Dermis microvascular lymphatic vessel endothelial cell (primary cell): ENCODE measurements at regions not wholly inside any gene's neighbourhood (a gene's known extent, or its start where the extent isn't known, plus 50 kb on each side); places are given as distances from the start of the nearest gene placed in this dataset.
A peak's percentile ranks its signal among the peaks of the same experiment; 100 is the strongest.

Source experiments
- DNase-seq, 2 donors: peaks; one replicate each; pipeline versions ENCODE4 v3.0.0 to v3.0.0-alpha.2; 2010; ENCODE audit warnings: low read depth in 2 of 2

DNA sequence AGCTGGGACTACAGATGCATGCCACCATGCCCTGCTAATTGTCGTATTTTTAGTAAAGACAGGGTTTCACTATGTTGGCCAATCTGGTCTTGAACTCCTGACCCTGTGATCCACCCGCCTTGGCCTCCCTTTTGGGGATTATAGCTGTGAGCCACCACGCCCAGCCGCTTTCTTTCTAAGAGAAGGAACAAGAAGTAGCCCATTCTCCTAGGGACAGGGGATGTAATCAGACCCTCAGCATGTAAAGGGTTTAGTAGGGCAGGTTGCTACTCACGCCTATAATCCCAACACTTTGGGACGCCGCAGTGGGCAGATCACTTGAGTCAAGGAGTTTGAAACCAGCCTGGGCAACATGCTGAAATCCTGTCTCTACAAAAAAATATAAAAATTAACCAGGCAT, 189.7 kb downstream of the TOMM20 start:
- DNase-seq, result no peak

GRCh38 chr1:234938135-234938534, 190.5 kb downstream of the TOMM20 start:
- no peak for DNase-seq

GRCh38 chr1:234936612-234937389, 191.8 kb downstream of the TOMM20 start:
- no peak for DNase-seq

DNA sequence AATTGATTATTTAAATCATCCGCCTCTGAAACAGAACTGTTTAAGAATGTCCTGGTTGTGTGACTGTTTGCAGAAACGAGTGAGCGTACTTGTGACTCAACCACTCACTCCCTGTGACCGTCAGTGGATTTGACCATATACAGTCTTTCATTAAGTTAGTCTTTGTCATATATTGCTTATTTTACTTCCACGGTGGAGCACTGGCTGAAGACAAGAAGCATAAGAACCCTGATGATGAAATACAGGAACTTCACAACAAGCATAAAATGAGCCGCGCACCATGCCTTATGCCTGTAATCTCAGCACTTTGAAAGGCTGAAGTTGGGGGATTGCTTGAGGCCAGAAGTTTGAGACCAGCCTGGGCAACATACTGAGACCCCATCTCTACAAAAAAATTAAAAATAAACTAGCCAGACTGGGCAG, 194.0 kb downstream of the TOMM20 start:
- DNase-seq, result no peak

DNA sequence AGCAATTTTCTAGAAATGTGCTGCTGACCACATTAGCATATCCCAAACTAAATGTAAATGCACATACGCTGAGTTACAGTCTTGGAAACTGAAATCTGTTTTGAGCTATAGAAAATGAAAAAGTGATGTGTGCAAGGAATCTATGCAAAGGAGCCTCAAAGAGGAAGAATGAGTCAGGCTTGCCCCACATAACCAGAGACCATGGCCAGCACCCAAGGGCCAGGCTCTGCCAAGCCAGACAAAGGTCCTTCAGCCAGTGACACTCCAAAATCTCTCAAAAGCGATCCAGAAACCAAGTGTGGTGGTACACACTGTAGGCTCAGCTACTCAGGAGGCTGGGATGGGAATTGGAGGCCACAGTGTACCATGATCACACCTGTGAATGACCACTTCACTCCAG, 195.2 kb downstream of the TOMM20 start:
- DNase-seq, result peak in 1 of 2 donors; percentile 61

DNA sequence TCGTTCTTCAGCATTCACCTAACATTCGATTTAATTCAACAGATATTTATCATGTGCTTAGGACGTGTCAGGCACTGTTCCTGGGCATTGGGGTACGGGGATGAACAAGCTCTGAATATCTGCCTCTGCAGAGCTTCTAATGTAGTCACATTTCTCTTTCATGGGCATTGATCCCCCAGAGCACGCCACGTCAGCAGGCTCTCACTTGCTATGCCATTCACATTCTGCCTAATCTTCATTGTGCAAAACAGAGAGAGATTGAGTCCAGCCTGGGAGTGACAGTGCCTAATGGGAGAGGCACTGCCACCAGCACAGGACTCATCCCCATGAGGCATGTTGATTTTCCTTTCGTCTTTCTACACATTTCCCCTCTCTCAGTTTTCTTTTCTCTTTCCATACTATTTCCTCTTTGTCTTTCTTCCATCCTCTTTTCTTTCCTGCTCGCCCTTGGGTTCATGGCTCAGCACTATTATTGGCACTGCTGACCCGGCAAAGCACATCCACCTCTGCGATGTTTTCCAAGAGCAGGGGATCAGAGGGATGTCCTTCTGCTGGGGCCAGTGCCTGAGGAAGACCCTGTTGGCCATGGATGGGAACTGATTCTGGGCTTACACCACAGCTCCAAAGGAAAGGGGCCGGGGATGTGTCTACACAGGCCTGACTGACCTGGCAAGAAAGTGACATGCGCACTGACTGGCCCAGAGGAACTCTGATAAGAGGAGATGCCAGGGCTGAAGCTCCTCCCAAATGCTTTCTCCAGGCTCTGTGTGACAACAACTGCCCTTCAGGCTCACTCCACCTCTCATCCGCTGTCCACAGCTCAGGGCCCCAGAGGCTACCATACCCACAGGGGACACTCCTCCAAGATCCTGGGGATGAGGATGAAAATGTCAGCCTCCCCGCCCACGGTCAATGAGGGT, 195.9 kb downstream of the TOMM20 start:
- DNase-seq, result no peak

- DNase-seq, result no peak
Measured at GRCh38 chr1:234932106-234932505, 196.5 kb downstream of the TOMM20 start.

DNA sequence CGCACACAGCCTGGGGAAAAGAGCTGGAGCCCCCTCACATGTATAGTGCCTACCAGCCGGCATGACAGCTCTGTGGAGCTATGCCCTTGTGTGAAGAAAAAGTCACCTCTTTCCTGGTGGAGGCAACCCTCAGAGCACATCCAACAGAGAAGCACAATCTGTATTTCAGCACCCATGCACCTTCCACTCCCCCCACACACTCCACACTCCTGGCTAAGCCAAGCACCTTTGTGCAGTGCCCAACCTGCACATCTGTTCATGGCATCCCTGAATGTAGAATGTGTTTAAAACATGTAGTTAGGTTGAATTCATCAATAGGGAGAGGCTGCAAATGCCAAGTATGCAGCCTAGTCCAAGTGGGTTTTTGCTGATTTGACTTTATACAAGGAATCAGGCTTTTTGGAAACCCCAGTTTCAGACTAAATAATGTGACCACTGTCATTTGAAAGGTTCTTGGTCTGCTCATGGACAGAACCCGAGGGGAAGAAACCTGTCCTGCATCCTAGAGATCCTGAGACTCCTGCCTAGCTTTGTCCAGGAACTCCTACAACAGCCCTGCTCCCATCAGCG, 197.1 kb downstream of the TOMM20 start:
- DNase-seq, result no peak

GRCh38 chr1:234929369-234929768, 199.3 kb downstream of the TOMM20 start:
- no peak for DNase-seq

GRCh38 chr1:234928642-234929041, 200.0 kb downstream of the TOMM20 start:
- DNase-seq, result no peak

GRCh38 chr1:234927971-234928640, 200.5 kb downstream of the TOMM20 start:
- DNase-seq, result no peak

DNA sequence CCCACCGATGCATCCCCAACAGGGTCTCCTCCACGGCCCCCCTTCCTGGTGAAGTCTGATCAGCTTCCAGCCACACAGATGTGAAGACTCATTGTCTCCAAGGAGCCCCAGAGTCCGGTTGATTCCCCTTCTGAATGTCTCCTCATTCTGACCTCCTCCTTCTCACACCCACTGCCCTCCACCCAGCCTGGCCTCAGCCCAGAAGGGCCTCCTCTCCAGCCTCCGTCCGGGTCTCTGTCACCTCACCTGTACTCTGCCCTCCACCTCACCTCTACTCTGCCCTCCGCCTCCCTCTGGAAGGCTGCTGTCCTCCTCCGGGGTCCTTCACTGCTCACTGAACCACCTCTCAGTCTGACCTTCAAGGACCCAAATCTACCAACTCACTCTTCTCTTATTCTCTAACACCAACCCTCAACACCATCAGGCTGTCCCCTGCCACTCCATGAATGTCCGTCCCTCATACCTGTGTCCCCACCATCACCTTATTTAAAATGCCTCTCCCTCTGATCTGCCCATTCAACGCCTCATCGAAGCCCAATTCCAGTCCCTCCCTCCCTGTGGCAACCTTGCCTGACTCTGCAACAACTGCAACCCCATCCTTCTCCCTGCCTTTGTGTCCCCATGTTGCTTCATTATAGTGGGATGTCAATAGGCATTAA, 201.2 kb downstream of the TOMM20 start:
- DNase-seq, result no peak

GRCh38 chr1:234926559-234927311, 201.9 kb downstream of the TOMM20 start:
- DNase-seq, result peak; percentile 38 to 52

DNA sequence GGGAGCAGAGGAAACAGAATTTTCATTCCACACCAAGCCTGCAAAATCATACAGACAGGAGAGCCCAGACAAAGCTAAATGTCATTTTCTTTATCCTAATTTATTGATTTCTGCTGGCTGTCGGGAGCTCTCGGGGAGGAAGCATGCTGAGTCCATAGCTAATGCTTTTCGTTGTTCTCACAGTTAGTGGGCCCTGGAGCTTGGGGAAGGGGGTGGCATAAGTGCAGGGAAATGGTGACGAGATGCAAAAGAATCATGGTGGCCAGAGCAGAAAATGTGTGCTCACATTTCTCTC, 202.4 kb downstream of the TOMM20 start:
- no peak for DNase-seq

- peak; percentile 40 to 96 for DNase-seq
Measured at GRCh38 chr1:234925440-234926263, 203.0 kb downstream of the TOMM20 start.

- peak in 1 of 2 donors; percentile 67 for DNase-seq
Measured at GRCh38 chr1:234924450-234925355, 203.9 kb downstream of the TOMM20 start.

GRCh38 chr1:234923626-234924025, 205.0 kb downstream of the TOMM20 start:
- no peak for DNase-seq

- DNase-seq, result no peak
Measured at GRCh38 chr1:234922987-234923386, 205.7 kb downstream of the TOMM20 start.
